ENCODE measurements at regions not wholly inside any gene's neighbourhood (a gene's known extent, or its start where the extent isn't known, plus 50 kb on each side); places are given as distances from the start of the nearest gene placed in this dataset.
A peak's percentile ranks its signal among the peaks of the same experiment; 100 is the strongest.

DNA sequence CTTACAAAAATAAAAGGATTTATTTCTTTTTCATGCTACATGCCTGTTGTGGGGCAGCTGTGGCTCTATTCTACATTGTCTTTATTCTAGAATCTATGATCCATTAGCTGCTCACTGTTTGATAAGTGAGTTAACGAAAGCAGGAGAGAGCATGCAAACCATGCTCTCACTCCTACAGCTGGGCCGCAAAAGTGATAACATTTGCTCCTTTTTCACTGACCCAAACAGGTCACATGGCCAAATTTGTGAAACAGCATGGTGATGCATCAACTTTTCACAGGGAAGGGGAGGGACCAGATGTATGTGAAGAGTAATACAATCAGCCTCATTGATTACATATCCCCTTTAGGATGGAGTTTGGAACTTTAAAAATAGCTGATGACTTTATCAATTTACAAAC, 456.9 kb upstream of the SYT1 start:
- DNase-seq: no peak

GRCh38 chr12:78414071-78414470, 450.5 kb upstream of the SYT1 start:
- no peak for DNase-seq

GRCh38 chr12:78418919-78419318, 445.7 kb upstream of the SYT1 start:
- DNase-seq: no peak

DNA sequence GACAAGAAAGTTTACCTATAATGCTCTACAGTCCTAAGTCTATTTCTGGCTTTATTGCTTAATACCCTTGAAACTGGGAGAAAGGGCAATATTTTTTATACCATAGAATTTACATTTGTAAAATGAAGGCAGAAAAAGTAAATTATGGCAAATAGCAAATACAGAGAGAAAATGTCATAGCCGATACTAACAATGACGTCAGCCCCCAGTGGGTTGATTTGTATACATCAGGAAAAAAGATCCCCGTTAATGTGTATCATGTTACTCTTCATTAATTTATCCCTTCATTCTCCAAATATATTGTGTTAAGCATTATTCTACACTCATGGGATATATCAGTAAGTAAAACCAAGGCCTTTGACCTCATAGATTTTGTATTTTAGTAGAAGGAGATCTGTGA, 445.1 kb upstream of the SYT1 start:
- DNase-seq: no peak

- no peak for DNase-seq
Observed at GRCh38 chr12:78420991-78421390, 443.6 kb upstream of the SYT1 start.

- DNase-seq: no peak
Observed at GRCh38 chr12:78430551-78430950, 434.0 kb upstream of the SYT1 start.

- DNase-seq: no peak
Observed at GRCh38 chr12:78431931-78432330, 432.6 kb upstream of the SYT1 start.

DNA sequence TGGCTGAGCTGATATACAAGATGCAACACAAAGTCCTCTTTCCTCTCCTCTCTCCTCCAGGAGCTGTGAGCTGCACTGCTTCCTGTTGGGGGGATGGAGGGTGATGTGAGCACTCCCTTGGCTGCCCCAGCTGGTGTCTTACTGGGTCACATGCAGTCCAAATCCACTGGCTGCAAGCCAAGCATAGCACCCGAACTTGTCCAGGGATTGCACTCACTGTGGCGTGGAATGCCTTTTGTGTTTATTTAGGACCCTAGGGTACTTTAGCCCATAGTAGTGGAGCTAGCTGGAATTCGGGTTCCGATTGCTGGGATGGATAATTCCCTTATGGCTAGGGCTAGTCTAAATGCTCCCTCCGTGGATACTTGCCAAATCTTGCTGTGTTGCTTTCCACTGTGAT, 424.9 kb upstream of the SYT1 start:
- no peak for DNase-seq

DNA sequence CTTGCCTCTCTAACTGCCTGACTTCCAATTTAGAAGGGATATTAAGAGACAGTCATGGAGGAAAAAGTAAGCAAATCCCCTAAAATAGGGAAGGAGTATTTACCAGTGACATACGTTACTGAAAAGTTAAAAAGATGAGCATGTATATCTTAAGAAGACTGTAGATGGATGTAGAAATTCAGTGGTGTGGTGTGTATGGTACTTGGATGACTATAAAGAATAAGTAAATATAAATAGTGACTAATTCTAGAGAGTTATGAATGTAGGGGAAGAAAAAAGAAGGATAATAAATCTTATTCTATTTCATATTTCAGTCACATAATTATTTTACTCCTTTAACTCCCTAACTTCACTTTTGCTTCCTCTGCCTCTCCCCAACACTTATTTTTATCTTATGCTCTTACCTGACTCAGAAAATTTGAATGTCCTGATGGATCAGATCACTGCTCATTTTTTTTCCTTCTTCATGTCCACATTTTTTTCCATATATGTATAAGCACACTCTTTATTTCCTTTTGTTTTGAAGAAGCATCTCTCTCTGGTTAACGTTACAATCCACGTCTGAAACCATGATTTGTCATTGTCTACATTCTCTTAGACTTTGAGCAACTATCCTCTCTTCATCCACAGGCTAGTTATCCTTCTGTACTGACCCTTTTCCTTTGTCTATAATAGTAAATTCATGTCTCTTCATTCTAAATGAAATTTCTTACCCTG, 422.7 kb upstream of the SYT1 start:
- no peak for DNase-seq

DNA sequence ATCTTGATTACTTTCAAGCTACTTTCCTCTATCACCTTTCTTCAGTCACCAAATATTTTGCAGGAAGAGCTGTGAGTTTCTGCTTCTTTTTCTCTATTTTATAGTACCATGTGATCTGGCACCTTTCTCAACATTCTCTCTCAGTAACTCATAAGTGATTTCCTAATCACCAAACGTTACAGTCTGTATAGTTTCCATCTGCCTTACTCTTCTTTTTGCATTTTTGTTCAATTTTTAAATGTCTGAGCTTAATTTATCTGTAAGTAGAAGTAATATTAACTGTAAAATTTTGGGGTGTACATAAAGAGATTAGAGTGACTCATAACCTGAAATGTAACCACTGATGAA, 422.1 kb upstream of the SYT1 start:
- DNase-seq: no peak

GRCh38 chr12:78446555-78446954, 418.0 kb upstream of the SYT1 start:
- no peak for DNase-seq

- no peak for DNase-seq
Observed at GRCh38 chr12:78447373-78447772, 417.2 kb upstream of the SYT1 start.

DNA sequence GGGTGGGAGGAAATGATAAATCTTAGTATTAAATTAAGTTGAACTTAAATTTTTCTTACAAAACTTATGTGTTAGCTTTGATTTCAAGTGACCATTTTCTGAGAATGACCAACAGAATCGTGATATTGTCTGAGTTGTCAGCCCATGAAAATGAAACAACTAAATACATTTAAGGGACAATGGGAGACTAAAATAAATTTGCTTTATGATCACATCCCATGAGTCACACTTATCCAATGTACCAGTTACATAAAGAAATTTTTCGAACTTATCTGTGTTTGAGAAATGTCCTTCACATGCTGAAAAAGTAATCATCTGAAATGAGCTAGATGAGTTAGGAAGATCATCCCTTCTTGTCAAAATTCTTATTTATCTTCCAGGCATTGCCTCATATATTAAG, 415.9 kb upstream of the SYT1 start:
- DNase-seq: no peak

DNA sequence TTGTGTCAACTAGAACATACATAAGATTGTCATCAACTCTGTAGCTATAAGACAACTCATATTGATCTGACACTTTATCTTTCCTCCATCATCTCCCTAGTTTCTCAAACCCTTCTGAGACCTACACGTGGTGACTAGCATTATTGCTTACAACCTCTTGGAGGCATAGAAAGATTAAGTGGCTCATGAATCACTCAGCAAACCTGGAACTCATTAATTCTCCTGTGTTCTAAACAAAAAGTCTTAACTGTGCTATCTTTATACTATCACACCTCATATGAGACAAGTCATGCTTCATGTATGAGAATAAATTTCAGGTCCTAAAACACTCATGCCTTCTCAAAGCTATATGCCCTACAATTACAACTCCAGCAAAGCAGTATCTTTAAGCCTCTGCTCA, 408.6 kb upstream of the SYT1 start:
- DNase-seq: no peak

GRCh38 chr12:78457938-78458337, 406.6 kb upstream of the SYT1 start:
- DNase-seq: peak; percentile 94

- peak; percentile 3 for DNase-seq
Observed at GRCh38 chr12:78470354-78471195, 394.0 kb upstream of the SYT1 start.

DNA sequence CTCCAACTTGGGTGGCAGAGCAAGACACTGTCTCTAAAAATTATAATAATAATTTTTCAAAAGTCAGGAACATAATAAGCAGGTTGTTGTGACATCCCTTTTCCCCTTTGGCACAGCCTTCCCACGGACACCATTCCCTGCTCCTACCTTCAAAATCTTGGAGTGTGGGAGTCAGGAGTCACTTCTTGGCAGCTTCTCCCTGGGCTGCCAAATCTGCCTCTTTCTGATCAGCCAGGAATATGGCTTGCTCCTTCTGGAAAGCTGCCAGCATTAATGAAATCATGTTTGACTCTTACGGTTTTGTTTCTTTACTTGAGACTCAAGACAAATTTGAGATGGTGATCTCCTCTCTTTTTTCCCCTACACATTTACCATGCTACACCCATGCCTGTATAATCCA, 391.4 kb upstream of the SYT1 start:
- no peak for DNase-seq

DNA sequence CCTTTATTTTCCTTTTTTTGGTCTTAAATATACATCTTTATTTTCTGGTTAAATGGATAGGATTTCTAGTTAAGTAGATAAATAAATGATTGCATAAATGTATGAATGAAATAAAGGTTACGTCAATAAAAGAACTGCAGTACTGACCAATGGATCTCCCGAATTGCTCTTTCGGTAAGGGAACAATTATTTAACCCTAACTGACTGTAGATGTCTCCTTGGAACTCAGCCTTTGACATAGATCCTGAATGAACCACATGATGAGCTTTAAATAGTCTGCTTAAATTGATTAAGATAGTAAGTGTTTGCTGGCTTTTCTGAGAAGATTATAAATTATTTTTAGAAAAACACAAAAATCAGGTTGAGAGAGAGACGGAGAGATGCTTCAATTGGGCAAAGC, 391.0 kb upstream of the SYT1 start:
- no peak for DNase-seq

DNA sequence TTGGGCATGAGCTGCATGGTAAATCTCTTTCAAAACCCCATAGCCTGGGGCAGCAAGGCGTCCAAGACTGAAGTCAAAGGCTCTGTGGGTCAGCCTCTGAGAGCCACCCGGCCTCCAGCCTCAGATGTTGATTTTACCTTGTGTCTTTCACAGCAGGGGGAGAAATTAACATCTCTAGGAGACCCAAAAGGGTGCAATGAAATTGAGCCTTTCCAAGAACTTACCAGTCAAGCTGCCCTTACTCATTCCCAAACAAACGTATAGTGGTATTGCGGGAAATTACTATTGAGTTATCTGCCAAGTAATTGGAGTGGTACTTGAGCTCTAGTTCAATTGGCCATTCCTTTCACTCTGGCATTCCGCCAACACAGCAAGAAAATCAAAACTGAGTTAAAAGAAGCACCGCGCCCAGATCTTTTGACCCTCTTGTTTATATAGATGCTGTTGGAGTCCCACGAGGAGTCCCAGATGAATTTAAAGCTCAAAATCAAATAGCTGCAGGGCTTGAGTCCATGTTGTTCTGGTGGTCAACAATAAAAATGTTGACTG, 380.7 kb upstream of the SYT1 start:
- no peak for DNase-seq

DNA sequence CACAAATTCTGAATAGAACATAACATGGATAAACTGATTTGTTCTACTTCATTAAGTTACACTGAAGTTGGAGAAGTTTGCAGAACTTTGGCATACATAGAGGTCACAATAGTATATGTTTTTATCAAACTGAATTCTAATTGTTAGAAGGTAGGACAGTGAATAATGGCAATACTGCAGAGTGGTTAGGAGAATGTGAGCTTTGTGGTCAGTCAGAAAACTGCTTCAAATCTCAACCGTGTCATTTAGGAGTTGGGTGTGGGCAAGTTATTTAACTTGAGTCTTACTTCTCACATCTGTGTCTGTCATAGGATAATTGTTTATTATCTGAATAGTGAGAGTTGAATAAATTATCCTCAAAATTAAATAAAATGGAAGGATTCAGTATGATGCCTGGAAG, 374.6 kb upstream of the SYT1 start:
- DNase-seq: no peak

- DNase-seq: no peak
Observed at GRCh38 chr12:78490861-78491260, 373.7 kb upstream of the SYT1 start.

- no peak for DNase-seq
Observed at GRCh38 chr12:78494911-78495310, 369.7 kb upstream of the SYT1 start.

DNA sequence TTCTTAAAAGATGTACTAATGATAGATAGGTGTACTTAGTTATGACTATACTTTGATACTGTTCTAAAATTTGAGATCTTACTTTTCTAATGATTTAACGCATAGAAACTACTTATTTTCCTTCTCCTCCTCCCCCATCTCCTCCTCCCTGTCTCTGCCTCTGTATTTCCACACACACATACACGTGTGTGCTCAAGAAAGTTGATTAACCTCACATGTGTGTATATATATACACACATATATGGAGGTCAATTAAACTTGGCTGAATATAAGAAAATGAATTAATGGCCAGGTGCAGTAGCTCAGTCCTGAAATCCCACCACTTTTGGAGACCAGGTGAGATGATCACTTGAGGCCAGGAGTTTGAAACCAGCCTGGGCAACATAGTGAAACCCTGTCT, 362.7 kb upstream of the SYT1 start:
- no peak for DNase-seq

DNA sequence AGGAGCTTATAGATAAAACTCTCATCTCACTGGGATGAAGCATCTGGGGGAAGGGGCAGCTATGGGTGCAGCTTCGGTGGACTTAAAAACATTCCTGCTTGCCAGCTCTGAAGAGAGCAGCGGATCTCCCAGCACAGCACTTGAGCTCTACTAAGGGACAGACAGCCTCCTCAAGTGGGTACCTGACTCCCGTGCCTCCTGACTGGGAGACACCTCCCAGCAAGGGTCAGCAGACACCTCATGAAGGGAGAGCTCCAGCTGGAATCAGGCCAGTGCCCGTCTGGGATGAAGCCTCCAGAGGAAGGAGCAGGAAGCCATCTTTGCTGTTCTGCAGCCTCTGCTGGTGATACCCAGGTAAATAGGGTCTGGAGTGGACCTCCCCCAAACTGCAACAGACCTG, 345.2 kb upstream of the SYT1 start:
- no peak for DNase-seq
